ENCODE measurements at regions not wholly inside any gene's neighbourhood (a gene's known extent, or its start where the extent isn't known, plus 50 kb on each side); places are given as distances from the start of the nearest gene placed in this dataset.

GRCh38 chr7:35553519-35553918 is 141.4 kb downstream of the HERPUD2 start:
- TF ChIP-seq POLR2A (IDR thresholded peaks at IDR 0.05; ENCODE audit: low read depth, low read length) (no peak), POLR2AphosphoS5 (IDR thresholded peaks at IDR 0.05; ENCODE audit: low read depth, low read length) (no peak), SPI1 (IDR thresholded peaks at IDR 0.05; ENCODE audit: low read depth, low read length) (no peak), POU2F2 (IDR thresholded peaks at IDR 0.05; ENCODE audit: low read depth, low read length) (no peak), TAF1 (IDR thresholded peaks at IDR 0.05; ENCODE audit: low read depth, low read length) (no peak), PAX5 (IDR thresholded peaks at IDR 0.05; ENCODE audit: insufficient read depth, low read length, severe bottlenecking) (no peak)
- DNase-seq (ENCODE audit: insufficient read length, low spot score): no peak
- no peak for FAIRE-seq

GRCh38 chr7:35552691-35553090 is 142.2 kb downstream of the HERPUD2 start:
- FAIRE-seq (no peak), DNase-seq (ENCODE audit: insufficient read length, low spot score) (no peak)
- no peak for TF ChIP-seq POLR2AphosphoS5 (IDR thresholded peaks at IDR 0.05; ENCODE audit: low read depth, low read length)
- TF ChIP-seq POLR2A (IDR thresholded peaks at IDR 0.05; ENCODE audit: low read depth, low read length): no peak
- no peak for TF ChIP-seq POU2F2 (IDR thresholded peaks at IDR 0.05; ENCODE audit: low read depth, low read length)
- no peak for TF ChIP-seq SPI1 (IDR thresholded peaks at IDR 0.05; ENCODE audit: low read depth, low read length)
- TF ChIP-seq TAF1 (IDR thresholded peaks at IDR 0.05; ENCODE audit: low read depth, low read length): no peak
- no peak for TF ChIP-seq PAX5 (IDR thresholded peaks at IDR 0.05; ENCODE audit: insufficient read depth, low read length, severe bottlenecking)

- TF ChIP-seq POLR2AphosphoS5 (IDR thresholded peaks at IDR 0.05; ENCODE audit: low read depth, low read length) (no peak), POU2F2 (IDR thresholded peaks at IDR 0.05; ENCODE audit: low read depth, low read length) (no peak), POLR2A (IDR thresholded peaks at IDR 0.05; ENCODE audit: low read depth, low read length) (no peak), TAF1 (IDR thresholded peaks at IDR 0.05; ENCODE audit: low read depth, low read length) (no peak), SPI1 (IDR thresholded peaks at IDR 0.05; ENCODE audit: low read depth, low read length) (no peak), PAX5 (IDR thresholded peaks at IDR 0.05; ENCODE audit: insufficient read depth, low read length, severe bottlenecking) (no peak)
- DNase-seq (ENCODE audit: insufficient read length, low spot score) (no peak), FAIRE-seq (no peak)
Measured at GRCh38 chr7:35551321-35552081, 143.4 kb downstream of the HERPUD2 start.

GRCh38 chr7:35550831-35551230 is 144.1 kb downstream of the HERPUD2 start:
- no peak for FAIRE-seq
- TF ChIP-seq POLR2AphosphoS5 (IDR thresholded peaks at IDR 0.05; ENCODE audit: low read depth, low read length) (no peak), POLR2A (IDR thresholded peaks at IDR 0.05; ENCODE audit: low read depth, low read length) (no peak), TAF1 (IDR thresholded peaks at IDR 0.05; ENCODE audit: low read depth, low read length) (no peak)
- no peak for DNase-seq (ENCODE audit: insufficient read length, low spot score)

GRCh38 chr7:35549781-35550180 is 145.2 kb downstream of the HERPUD2 start:
- FAIRE-seq: no peak
- TF ChIP-seq POLR2AphosphoS5 (IDR thresholded peaks at IDR 0.05; ENCODE audit: low read depth, low read length) (no peak), POLR2A (IDR thresholded peaks at IDR 0.05; ENCODE audit: low read depth, low read length) (no peak), SPI1 (IDR thresholded peaks at IDR 0.05; ENCODE audit: low read depth, low read length) (no peak), PAX5 (IDR thresholded peaks at IDR 0.05; ENCODE audit: insufficient read depth, low read length, severe bottlenecking) (no peak), TAF1 (IDR thresholded peaks at IDR 0.05; ENCODE audit: low read depth, low read length) (no peak), POU2F2 (IDR thresholded peaks at IDR 0.05; ENCODE audit: low read depth, low read length) (no peak)
- no peak for DNase-seq (ENCODE audit: insufficient read length, low spot score)

- FAIRE-seq (no peak), DNase-seq (ENCODE audit: insufficient read length, low spot score) (no peak)
- TF ChIP-seq PAX5 (IDR thresholded peaks at IDR 0.05; ENCODE audit: insufficient read depth, low read length, severe bottlenecking) (no peak), SPI1 (IDR thresholded peaks at IDR 0.05; ENCODE audit: low read depth, low read length) (no peak), TAF1 (IDR thresholded peaks at IDR 0.05; ENCODE audit: low read depth, low read length) (no peak), POLR2A (IDR thresholded peaks at IDR 0.05; ENCODE audit: low read depth, low read length) (no peak)
Measured at GRCh38 chr7:35548291-35548690, 146.6 kb downstream of the HERPUD2 start.

GRCh38 chr7:35546691-35547429 is 148.1 kb downstream of the HERPUD2 start:
- no peak for TF ChIP-seq SPI1 (IDR thresholded peaks at IDR 0.05; ENCODE audit: low read depth, low read length)
- no peak for TF ChIP-seq POLR2AphosphoS5 (IDR thresholded peaks at IDR 0.05; ENCODE audit: low read depth, low read length)
- no peak for TF ChIP-seq PAX5 (IDR thresholded peaks at IDR 0.05; ENCODE audit: insufficient read depth, low read length, severe bottlenecking)
- DNase-seq (ENCODE audit: insufficient read length, low spot score) (no peak), FAIRE-seq (no peak)

GRCh38 chr7:35545831-35546230 is 149.1 kb downstream of the HERPUD2 start:
- TF ChIP-seq POU2F2 (IDR thresholded peaks at IDR 0.05; ENCODE audit: low read depth, low read length) (no peak), SPI1 (IDR thresholded peaks at IDR 0.05; ENCODE audit: low read depth, low read length) (no peak), POLR2AphosphoS5 (IDR thresholded peaks at IDR 0.05; ENCODE audit: low read depth, low read length) (no peak), TAF1 (IDR thresholded peaks at IDR 0.05; ENCODE audit: low read depth, low read length) (no peak), PAX5 (IDR thresholded peaks at IDR 0.05; ENCODE audit: insufficient read depth, low read length, severe bottlenecking) (no peak), POLR2A (IDR thresholded peaks at IDR 0.05; ENCODE audit: low read depth, low read length) (no peak)
- FAIRE-seq: no peak
- no peak for DNase-seq (ENCODE audit: insufficient read length, low spot score)

GRCh38 chr7:35544028-35544742 is 150.8 kb downstream of the HERPUD2 start:
- FAIRE-seq (no peak), DNase-seq (ENCODE audit: insufficient read length, low spot score) (no peak)
- TF ChIP-seq POLR2A (IDR thresholded peaks at IDR 0.05; ENCODE audit: low read depth, low read length) (no peak), PAX5 (IDR thresholded peaks at IDR 0.05; ENCODE audit: insufficient read depth, low read length, severe bottlenecking) (no peak), POU2F2 (IDR thresholded peaks at IDR 0.05; ENCODE audit: low read depth, low read length) (no peak), POLR2AphosphoS5 (IDR thresholded peaks at IDR 0.05; ENCODE audit: low read depth, low read length) (no peak), SPI1 (IDR thresholded peaks at IDR 0.05; ENCODE audit: low read depth, low read length) (no peak), TAF1 (IDR thresholded peaks at IDR 0.05; ENCODE audit: low read depth, low read length) (no peak)

Data from GM12891 (cell line).